GM18499 (cell line): ENCODE measurements at regions not wholly inside any gene's neighbourhood (a gene's known extent, or its start where the extent isn't known, plus 50 kb on each side); places are given as distances from the start of the nearest gene placed in this dataset.
"Not testable (repeated sequence)": the region's sequence is repeated elsewhere in the genome, so short reads cannot be mapped to it uniquely, and the experiment has no call there.

Source experiments
- ATAC-seq: cut with Tn5 transposase; IDR thresholded peaks from one replicate; pipeline ENCODE4 v1.9.1; 2021; ENCODE audit warnings: moderate number of reproducible peaks; ENCODE audit not compliant: insufficient read depth, unreplicated experiment

- no peak for ATAC-seq
Observed at GRCh38 chr4:117014236-117014635, 71.1 kb downstream of the TRAM1L1 start.

- ATAC-seq, result no peak
Observed at GRCh38 chr4:117010671-117011070, 74.7 kb downstream of the TRAM1L1 start.

- no peak for ATAC-seq
Observed at GRCh38 chr4:117001077-117001476, 84.3 kb downstream of the TRAM1L1 start.

- no peak for ATAC-seq
Observed at GRCh38 chr4:116982656-116983055, 102.7 kb downstream of the TRAM1L1 start.

GRCh38 chr4:116980436-116980835, 104.9 kb downstream of the TRAM1L1 start:
- not testable (repeated sequence) for ATAC-seq

- ATAC-seq, result no peak
Observed at GRCh38 chr4:116959045-116959444, 126.3 kb downstream of the TRAM1L1 start.

GRCh38 chr4:116953947-116954346, 131.4 kb downstream of the TRAM1L1 start:
- ATAC-seq, result no peak

- no peak for ATAC-seq
Observed at GRCh38 chr4:116952530-116953136, 132.7 kb downstream of the TRAM1L1 start.

- no peak for ATAC-seq
Observed at GRCh38 chr4:116949856-116950255, 135.5 kb downstream of the TRAM1L1 start.

GRCh38 chr4:116942315-116942714, 143.1 kb downstream of the TRAM1L1 start:
- no peak for ATAC-seq

GRCh38 chr4:116930329-116930728, 155.0 kb downstream of the TRAM1L1 start:
- ATAC-seq, result no peak

GRCh38 chr4:116926631-116927295, 158.6 kb downstream of the TRAM1L1 start:
- ATAC-seq, result no peak

- no peak for ATAC-seq
Observed at GRCh38 chr4:116925900-116926457, 159.4 kb downstream of the TRAM1L1 start.

GRCh38 chr4:116923389-116923788, 162.0 kb downstream of the TRAM1L1 start:
- no peak for ATAC-seq

GRCh38 chr4:116913451-116913850, 171.9 kb downstream of the TRAM1L1 start:
- ATAC-seq, result no peak

GRCh38 chr4:116906758-116907157, 178.6 kb downstream of the TRAM1L1 start:
- ATAC-seq, result no peak

GRCh38 chr4:116899561-116899960, 185.8 kb downstream of the TRAM1L1 start:
- ATAC-seq, result no peak

GRCh38 chr4:116885579-116885978, 199.8 kb downstream of the TRAM1L1 start:
- no peak for ATAC-seq

GRCh38 chr4:116882503-116882902, 202.9 kb downstream of the TRAM1L1 start:
- ATAC-seq, result no peak

- ATAC-seq, result no peak
Observed at GRCh38 chr4:116881077-116881476, 204.3 kb downstream of the TRAM1L1 start.

- ATAC-seq, result no peak
Observed at GRCh38 chr4:116880625-116881024, 204.8 kb downstream of the TRAM1L1 start.

- no peak for ATAC-seq
Observed at GRCh38 chr4:116878280-116878679, 207.1 kb downstream of the TRAM1L1 start.
